HL-60 (cell line): ENCODE measurements at regions not wholly inside any gene's neighbourhood (a gene's known extent, or its start where the extent isn't known, plus 50 kb on each side); places are given as distances from the start of the nearest gene placed in this dataset.

ENCODE experiments used
- GABPA ChIP-seq: IDR thresholded peaks from 2 replicates; pipeline ENCODE4 v1.6.1; 2012; ENCODE audit warnings: low read depth
- POLR2AphosphoS5 ChIP-seq: IDR thresholded peaks from 2 replicates; pipeline ENCODE4 v1.6.1; 2012; ENCODE audit warnings: low read depth
- TF ChIP-seq, protein P1 (sequence below): IDR thresholded peaks from one replicate; pipeline ENCODE4 v1.5.1; 2011; ENCODE audit warnings: low read length, control low read depth, inconsistent platforms; ENCODE audit not compliant: insufficient read depth
- TF ChIP-seq, protein P2 (sequence below): IDR thresholded peaks from 2 replicates; pipeline ENCODE4 v1.6.1; 2012; ENCODE audit warnings: low read depth; ENCODE audit not compliant: insufficient replicate concordance

DNA sequence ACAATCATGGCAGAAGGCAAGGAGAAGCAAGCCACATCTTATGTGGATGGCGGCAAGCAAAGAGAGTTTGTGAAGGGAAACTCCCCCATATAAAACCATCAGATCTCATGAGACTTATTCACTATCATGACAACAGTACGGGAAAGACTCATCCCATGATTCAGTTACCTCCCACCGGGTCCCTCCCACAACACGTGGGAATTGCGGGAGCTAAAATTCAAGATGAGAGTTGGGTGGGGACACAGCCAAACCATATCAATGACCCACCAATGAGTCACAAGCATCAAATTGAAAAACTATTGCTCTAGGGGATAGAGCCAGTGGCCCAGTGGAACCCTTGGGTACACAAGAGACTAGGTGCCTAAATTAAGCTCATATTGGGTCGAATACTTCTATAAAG lies 157.4 kb downstream of the FBXO15 start:
- TF ChIP-seq, protein P1, sequence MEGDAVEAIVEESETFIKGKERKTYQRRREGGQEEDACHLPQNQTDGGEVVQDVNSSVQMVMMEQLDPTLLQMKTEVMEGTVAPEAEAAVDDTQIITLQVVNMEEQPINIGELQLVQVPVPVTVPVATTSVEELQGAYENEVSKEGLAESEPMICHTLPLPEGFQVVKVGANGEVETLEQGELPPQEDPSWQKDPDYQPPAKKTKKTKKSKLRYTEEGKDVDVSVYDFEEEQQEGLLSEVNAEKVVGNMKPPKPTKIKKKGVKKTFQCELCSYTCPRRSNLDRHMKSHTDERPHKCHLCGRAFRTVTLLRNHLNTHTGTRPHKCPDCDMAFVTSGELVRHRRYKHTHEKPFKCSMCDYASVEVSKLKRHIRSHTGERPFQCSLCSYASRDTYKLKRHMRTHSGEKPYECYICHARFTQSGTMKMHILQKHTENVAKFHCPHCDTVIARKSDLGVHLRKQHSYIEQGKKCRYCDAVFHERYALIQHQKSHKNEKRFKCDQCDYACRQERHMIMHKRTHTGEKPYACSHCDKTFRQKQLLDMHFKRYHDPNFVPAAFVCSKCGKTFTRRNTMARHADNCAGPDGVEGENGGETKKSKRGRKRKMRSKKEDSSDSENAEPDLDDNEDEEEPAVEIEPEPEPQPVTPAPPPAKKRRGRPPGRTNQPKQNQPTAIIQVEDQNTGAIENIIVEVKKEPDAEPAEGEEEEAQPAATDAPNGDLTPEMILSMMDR, result no peak
- TF ChIP-seq POLR2AphosphoS5 (no peak), GABPA (no peak)
- TF ChIP-seq, protein P2, sequence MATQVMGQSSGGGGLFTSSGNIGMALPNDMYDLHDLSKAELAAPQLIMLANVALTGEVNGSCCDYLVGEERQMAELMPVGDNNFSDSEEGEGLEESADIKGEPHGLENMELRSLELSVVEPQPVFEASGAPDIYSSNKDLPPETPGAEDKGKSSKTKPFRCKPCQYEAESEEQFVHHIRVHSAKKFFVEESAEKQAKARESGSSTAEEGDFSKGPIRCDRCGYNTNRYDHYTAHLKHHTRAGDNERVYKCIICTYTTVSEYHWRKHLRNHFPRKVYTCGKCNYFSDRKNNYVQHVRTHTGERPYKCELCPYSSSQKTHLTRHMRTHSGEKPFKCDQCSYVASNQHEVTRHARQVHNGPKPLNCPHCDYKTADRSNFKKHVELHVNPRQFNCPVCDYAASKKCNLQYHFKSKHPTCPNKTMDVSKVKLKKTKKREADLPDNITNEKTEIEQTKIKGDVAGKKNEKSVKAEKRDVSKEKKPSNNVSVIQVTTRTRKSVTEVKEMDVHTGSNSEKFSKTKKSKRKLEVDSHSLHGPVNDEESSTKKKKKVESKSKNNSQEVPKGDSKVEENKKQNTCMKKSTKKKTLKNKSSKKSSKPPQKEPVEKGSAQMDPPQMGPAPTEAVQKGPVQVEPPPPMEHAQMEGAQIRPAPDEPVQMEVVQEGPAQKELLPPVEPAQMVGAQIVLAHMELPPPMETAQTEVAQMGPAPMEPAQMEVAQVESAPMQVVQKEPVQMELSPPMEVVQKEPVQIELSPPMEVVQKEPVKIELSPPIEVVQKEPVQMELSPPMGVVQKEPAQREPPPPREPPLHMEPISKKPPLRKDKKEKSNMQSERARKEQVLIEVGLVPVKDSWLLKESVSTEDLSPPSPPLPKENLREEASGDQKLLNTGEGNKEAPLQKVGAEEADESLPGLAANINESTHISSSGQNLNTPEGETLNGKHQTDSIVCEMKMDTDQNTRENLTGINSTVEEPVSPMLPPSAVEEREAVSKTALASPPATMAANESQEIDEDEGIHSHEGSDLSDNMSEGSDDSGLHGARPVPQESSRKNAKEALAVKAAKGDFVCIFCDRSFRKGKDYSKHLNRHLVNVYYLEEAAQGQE, result no peak
